GM20000 (cell line): ENCODE measurements at regions not wholly inside any gene's neighbourhood (a gene's known extent, or its start where the extent isn't known, plus 50 kb on each side); places are given as distances from the start of the nearest gene placed in this dataset.

ENCODE experiments used
- DNase-seq: peaks from one replicate; pipeline ENCODE4 v3.0.0; 2012; ENCODE audit warnings: low spot score
- CTCF ChIP-seq: IDR thresholded peaks from 2 replicates; pipeline ENCODE4 v1.5.1; 2012; ENCODE audit warnings: mild to moderate bottlenecking, control low read depth; ENCODE audit errors: extremely low read depth, missing control alignments

DNA sequence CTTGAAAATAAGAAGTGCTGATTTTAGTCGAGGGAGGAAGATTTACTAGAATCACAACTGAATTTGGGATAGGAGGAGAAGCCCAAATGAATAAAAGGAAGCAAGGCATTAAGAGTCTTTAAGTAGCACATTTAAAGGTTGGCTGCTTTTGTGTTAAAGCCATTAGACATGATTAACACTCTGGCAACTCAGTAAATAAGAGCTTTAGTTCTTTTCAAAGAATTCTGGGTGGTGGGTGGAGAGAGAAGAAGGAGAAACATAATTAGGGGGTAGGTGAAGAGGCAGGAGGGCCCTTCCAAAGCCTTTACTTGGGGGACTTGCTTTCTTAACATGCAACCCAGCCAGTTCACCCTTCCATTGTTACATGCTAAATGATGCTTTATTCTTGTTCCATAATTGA, 284.6 kb upstream of the SEL1L start:
- TF ChIP-seq CTCF = no peak
- no peak for DNase-seq

DNA sequence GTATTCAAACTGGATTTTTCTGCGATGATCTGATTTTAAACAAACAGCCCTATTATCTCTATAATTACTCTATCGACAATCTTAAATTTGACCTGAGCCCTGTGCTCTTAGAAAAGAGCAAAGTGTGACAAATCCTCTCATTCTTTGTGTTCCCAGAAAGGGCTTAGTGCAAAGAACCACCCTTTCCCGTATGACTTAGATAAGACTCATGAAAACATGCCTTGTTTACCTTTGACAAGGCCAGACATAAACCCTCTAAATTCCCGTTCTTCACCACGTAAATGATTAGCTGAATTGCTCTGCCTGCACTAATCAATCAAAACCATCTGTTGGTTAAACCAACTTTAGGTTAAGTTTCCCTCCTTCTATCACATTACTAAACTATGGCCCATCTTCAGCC, 285.7 kb upstream of the SEL1L start:
- TF ChIP-seq CTCF = no peak
- DNase-seq = no peak

GRCh38 chr14:81819910-81820309, 286.3 kb upstream of the SEL1L start:
- TF ChIP-seq CTCF = no peak

GRCh38 chr14:81826081-81826480, 292.4 kb upstream of the SEL1L start:
- no peak for TF ChIP-seq CTCF
- no peak for DNase-seq

More at GRCh38 chr14:81819910-81820309, 286.3 kb upstream of the SEL1L start:
- no peak for DNase-seq

GRCh38 chr14:81829447-81829846, 295.8 kb upstream of the SEL1L start:
- no peak for DNase-seq
- no peak for TF ChIP-seq CTCF

DNA sequence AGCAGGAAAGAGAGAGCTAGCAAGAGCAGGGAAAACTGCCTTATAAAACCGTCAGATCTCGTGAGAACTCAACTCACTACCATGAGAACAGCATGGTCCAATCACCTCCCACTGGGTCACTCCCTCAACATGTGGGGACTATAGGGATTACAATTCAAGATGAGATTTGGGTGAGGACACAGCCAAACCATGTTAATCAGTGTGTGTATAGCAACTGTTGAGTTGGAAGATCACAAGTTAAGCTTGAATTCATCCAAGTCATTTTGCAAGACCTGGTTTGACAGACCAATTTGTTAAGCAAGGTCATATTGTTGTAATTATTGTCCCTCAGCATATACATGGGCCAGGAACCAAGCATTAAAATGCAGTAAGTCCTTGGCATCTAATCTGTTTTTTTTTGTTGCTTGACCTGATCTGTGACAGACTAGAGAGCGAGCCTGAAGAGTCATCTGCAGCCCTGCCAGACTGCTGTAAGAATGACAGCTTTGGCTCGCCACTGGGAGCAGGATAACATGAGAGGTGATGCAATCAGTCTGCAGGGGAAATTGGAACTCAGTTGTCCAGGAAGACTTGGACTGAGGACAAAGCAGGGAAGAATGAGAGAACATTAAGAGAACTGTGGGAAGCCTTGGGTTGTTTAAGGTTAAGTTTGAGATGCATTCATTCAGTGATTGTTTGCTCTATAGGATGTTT, 297.6 kb upstream of the SEL1L start:
- DNase-seq = no peak
- TF ChIP-seq CTCF = no peak

- DNase-seq = no peak
- no peak for TF ChIP-seq CTCF
Measured at GRCh38 chr14:81834308-81834707, 300.7 kb upstream of the SEL1L start.
